ENCODE measurements at regions not wholly inside any gene's neighbourhood (a gene's known extent, or its start where the extent isn't known, plus 50 kb on each side); places are given as distances from the start of the nearest gene placed in this dataset.

DNA sequence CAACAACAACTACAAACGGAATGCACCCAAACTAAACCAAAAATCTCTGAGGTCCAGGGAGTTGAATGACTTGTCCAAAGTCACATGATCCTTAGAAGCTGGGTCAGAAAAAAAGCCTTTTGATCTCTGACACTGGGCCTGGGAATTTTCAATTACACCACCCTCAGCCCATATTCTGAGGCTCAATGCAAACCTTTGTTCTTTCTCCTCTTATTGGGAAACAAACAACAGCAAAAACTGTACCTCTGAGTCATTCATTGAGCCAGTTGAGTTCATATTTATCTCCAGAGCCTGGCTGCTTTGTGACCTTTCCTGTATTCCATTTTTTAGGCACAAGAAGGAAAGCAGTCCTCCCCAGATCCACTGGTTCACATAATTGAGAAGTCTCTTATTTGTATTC, 51.2 kb upstream of the SORCS1 start:
- TF ChIP-seq, protein P1, sequence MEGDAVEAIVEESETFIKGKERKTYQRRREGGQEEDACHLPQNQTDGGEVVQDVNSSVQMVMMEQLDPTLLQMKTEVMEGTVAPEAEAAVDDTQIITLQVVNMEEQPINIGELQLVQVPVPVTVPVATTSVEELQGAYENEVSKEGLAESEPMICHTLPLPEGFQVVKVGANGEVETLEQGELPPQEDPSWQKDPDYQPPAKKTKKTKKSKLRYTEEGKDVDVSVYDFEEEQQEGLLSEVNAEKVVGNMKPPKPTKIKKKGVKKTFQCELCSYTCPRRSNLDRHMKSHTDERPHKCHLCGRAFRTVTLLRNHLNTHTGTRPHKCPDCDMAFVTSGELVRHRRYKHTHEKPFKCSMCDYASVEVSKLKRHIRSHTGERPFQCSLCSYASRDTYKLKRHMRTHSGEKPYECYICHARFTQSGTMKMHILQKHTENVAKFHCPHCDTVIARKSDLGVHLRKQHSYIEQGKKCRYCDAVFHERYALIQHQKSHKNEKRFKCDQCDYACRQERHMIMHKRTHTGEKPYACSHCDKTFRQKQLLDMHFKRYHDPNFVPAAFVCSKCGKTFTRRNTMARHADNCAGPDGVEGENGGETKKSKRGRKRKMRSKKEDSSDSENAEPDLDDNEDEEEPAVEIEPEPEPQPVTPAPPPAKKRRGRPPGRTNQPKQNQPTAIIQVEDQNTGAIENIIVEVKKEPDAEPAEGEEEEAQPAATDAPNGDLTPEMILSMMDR (IDR thresholded peaks at IDR 0.05; ENCODE audit: low read length), result no peak
- TF ChIP-seq EZH2 (IDR thresholded peaks at IDR 0.05; ENCODE audit: borderline replicate concordance, low read length), result no peak

Data from OCI-LY1 (cell line).